ENCODE measurements at regions not wholly inside any gene's neighbourhood (a gene's known extent, or its start where the extent isn't known, plus 50 kb on each side); places are given as distances from the start of the nearest gene placed in this dataset.

GRCh38 chr20:61193164-61193563 lies 58.9 kb upstream of the CDH4 start:
- Histone ChIP-seq H3K4me1 (no peaks in the 10 kb centered on the region), H3K36me3 (no peaks in the 10 kb centered on the region), H3K9me3 (no peaks in the 10 kb centered on the region), H3K27me3 (no peaks in the 10 kb centered on the region), H3K4me3 (ENCODE audit: low read depth, low read length) (no peak overlapping the region)
- no peak for TF ChIP-seq CTCF (IDR thresholded peaks at IDR 0.05; ENCODE audit: low read depth, low read length)
- no peak for DNase-seq
